Adipocyte (in vitro differentiated cells): ENCODE measurements at regions not wholly inside any gene's neighbourhood (a gene's known extent, or its start where the extent isn't known, plus 50 kb on each side); places are given as distances from the start of the nearest gene placed in this dataset.

Experiments
- DNase-seq: peaks from one replicate; pipeline ENCODE4 v3.0.0-alpha.2; 2015; ENCODE audit warnings: low read depth
- H3K27me3 ChIP-seq: replicated peaks from 2 replicates; pipeline ENCODE4 v1.7.0; 2013; ENCODE audit warnings: mild to moderate bottlenecking, low read length, moderate library complexity; ENCODE audit not compliant: control insufficient read depth, insufficient read depth
- H3K36me3 ChIP-seq: 2 replicates; pipeline ENCODE4 v1.7.0; 2013; ENCODE audit warnings: low read length, mild to moderate bottlenecking, moderate library complexity; ENCODE audit not compliant: control insufficient read depth, insufficient read depth, severe bottlenecking
- H3K4me1 ChIP-seq: 2 replicates; pipeline ENCODE4 v1.7.0; 2013; ENCODE audit warnings: mild to moderate bottlenecking, low read length, moderate library complexity; ENCODE audit not compliant: control insufficient read depth, insufficient read depth
- H3K4me3 ChIP-seq: 2 replicates; pipeline ENCODE4 v1.7.0; 2013; ENCODE audit warnings: mild to moderate bottlenecking, low read length, moderate library complexity
- H3K9ac ChIP-seq: 2 replicates; pipeline ENCODE4 v1.7.0; 2013; ENCODE audit warnings: mild to moderate bottlenecking, low read length, moderate library complexity
- H3K9me3 ChIP-seq: 2 replicates; pipeline ENCODE4 v1.7.0; 2013; ENCODE audit warnings: mild to moderate bottlenecking, low read length, moderate library complexity; ENCODE audit not compliant: control insufficient read depth

DNA sequence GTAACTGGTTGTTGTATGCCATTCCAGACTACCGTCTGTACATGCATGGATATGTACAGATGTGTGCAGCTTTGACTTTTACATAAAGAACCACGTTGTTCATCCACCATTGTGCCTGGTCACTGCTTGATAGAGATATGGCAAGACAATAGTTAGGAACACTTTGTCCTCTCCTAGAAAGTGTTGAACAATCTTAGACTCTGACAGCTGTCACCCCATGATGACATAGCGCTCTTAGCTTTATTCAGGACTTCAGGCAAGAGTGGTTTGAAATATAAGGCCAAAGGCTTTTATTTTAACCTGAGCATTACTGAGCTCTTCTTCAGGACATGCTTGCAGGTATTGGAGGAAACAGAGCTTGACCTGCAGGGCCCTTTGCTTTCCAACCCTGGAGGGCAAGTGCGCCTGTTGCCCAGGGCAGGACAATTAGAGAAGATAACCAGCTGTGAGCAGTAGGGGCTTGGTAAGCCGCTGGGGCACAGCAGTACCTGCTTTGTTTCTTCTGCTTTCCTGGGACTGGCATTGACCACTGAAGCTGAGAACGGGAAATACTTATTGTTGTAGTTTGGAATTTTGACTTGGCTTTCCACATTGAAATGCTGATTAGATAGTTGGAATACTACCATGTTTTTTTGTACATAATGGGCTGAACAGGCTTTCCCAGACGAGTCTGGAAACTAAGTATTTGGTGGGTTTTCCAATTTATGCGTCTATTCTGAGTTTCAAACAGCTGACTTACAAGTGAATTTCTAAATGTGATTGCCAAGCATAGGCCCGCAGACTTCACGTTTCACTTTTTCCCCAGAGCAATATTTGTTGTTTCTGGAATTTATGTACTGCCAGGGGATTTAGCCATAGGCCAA is 51.1 kb downstream of the GARRE1 start:
- Histone ChIP-seq H3K36me3 (peaks cover 11% of the 10 kb centered on the region), H3K4me1 (peaks cover 24% of the 10 kb centered on the region), H3K9ac (peak overlapping the region; percentile 27), H3K27me3 (no peaks in the 10 kb centered on the region), H3K9me3 (no peaks in the 10 kb centered on the region), H3K4me3 (no peak overlapping the region)
- DNase-seq: no peak

GRCh38 chr19:34306213-34306661 is 51.9 kb downstream of the GARRE1 start:
- Histone ChIP-seq H3K4me3 (no peak overlapping the region), H3K9me3 (no peaks in the 10 kb centered on the region), H3K36me3 (peaks cover 4% of the 10 kb centered on the region), H3K4me1 (peaks cover 24% of the 10 kb centered on the region), H3K27me3 (no peaks in the 10 kb centered on the region), H3K9ac (peak overlapping the region; percentile 27)
- DNase-seq: no peak

GRCh38 chr19:34306824-34307223 is 52.5 kb downstream of the GARRE1 start:
- Histone ChIP-seq H3K9me3 (no peaks in the 10 kb centered on the region), H3K4me1 (peaks cover 24% of the 10 kb centered on the region), H3K36me3 (peaks cover 4% of the 10 kb centered on the region), H3K27me3 (no peaks in the 10 kb centered on the region), H3K9ac (no peak overlapping the region), H3K4me3 (no peak overlapping the region)
- no peak for DNase-seq

DNA sequence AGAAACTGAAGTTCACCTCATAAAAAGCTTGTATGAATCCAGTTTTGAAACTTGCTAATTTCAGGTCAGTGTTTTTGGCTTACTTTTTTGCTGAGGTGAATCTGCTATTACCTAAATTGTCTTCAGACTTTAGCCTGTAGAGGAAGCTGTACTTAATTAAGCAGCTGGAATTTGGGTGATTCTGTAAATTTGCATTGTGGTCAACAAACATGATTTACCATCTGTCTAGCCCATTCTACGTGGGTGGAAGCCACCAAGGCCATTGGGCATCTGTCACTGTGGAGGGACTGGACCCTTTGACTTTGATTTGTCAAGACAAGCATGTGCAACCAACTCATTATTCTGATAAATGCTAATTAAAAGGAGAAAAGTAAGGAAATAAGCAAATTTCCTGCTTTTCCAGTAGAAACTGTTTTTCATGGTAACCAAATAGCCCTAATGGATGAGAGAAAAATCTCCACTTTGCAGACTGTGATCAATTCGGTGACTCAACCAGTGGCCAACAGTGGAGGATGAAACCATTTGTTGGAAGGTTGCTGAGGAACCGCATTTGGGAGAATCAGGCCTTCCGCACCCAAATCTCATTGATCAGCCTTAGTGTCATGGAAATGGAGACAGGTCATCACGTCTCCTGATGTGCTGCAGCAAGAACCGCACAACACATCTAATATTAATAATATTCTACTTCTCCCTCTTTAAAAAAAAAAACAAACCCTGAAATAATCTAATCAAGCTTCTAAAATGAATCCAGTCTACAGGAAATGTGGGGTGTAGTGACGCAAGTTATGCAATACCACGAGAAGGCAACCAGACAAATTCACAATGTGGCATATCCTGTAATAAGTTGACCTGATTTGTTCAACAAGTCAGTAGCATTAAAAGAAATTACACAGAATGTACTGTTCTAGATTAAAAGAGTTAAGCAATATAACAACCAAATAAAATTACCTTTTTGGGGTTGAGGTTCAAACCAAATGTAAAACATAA is 54.3 kb downstream of the GARRE1 start:
- DNase-seq: peak; percentile 36
- Histone ChIP-seq H3K27me3 (no peaks in the 10 kb centered on the region), H3K9ac (no peak overlapping the region), H3K9me3 (no peaks in the 10 kb centered on the region), H3K4me1 (peaks cover 24% of the 10 kb centered on the region), H3K36me3 (no peaks in the 10 kb centered on the region), H3K4me3 (no peak overlapping the region)

- peaks cover 26% of the 10 kb centered on the region for H3K4me1 ChIP-seq
- no peak overlapping the region for H3K9ac ChIP-seq
- H3K4me3 ChIP-seq: no peak overlapping the region
- no peaks in the 10 kb centered on the region for H3K9me3 ChIP-seq
- no peaks in the 10 kb centered on the region for H3K27me3 ChIP-seq
- no peaks in the 10 kb centered on the region for H3K36me3 ChIP-seq
- no peak for DNase-seq
Measured at GRCh38 chr19:34309368-34310138, 55.2 kb downstream of the GARRE1 start.

DNA sequence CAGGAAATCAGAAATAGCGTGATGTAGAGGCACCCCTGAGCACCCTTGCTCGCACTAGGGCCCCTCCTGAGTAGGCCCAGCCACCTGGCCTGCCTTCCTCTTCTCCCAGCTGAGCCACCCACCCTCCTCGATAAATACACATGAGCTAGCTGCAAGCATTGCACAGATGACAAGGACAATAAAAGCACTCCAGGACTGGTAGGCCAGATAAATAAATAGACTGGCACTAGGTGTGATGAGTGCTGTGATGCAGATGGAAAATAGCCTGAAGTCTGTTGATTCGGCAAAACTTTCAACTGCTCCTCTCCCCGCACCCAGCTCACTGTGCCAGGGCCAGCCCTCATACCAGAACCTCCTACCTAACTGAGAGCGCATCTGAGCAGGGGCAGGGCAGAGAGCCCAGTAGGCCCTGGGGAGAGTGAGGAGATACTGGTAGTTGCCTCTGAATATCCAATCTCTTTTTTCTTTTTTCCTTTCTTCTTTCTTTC is 54.5 kb upstream of the GPI start:
- Histone ChIP-seq H3K27me3 (no peaks in the 10 kb centered on the region), H3K9me3 (no peaks in the 10 kb centered on the region), H3K36me3 (no peaks in the 10 kb centered on the region), H3K4me3 (no peak overlapping the region), H3K4me1 (peaks cover 22% of the 10 kb centered on the region), H3K9ac (no peak overlapping the region)
- DNase-seq: no peak

DNA sequence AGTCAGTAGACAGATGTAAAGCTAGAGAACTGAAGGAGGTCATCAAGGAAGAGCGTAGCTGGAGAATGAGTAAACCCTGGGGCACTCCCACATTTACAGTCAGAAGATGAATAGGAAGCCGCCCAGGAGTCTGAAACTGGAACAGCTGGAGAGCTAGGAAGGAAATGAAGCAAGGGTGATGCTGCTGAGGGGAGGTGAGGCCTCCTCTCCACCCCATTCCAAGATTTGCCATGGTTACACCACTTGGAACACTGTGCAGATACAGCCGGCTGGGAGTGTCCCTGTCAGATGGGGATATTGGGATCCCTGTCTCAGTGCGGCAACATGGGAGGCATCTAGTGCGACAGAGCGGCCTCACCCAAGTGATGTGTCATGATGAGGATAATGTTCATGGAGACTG is 51.8 kb upstream of the GPI start:
- Histone ChIP-seq H3K4me1 (peaks cover 32% of the 10 kb centered on the region), H3K27me3 (no peaks in the 10 kb centered on the region), H3K36me3 (no peaks in the 10 kb centered on the region), H3K4me3 (no peak overlapping the region), H3K9me3 (no peaks in the 10 kb centered on the region), H3K9ac (no peak overlapping the region)
- peak; percentile 56 for DNase-seq

GRCh38 chr19:34314437-34315313 is 50.3 kb upstream of the GPI start:
- Histone ChIP-seq H3K27me3 (no peaks in the 10 kb centered on the region), H3K4me1 (peaks cover 39% of the 10 kb centered on the region), H3K4me3 (no peak overlapping the region), H3K9me3 (no peaks in the 10 kb centered on the region), H3K9ac (no peak overlapping the region), H3K36me3 (no peaks in the 10 kb centered on the region)
- no peak for DNase-seq
